Amniotic stem cell (primary cell): ENCODE measurements at regions not wholly inside any gene's neighbourhood (a gene's known extent, or its start where the extent isn't known, plus 50 kb on each side); places are given as distances from the start of the nearest gene placed in this dataset.
"Not testable (repeated sequence)": the region's sequence is repeated elsewhere in the genome, so short reads cannot be mapped to it uniquely, and the experiment has no call there.

Source experiments
- DNase-seq: peaks from one replicate; lab custom pipeline; 2025; lab: John Stamatoyannopoulos, UW

DNA sequence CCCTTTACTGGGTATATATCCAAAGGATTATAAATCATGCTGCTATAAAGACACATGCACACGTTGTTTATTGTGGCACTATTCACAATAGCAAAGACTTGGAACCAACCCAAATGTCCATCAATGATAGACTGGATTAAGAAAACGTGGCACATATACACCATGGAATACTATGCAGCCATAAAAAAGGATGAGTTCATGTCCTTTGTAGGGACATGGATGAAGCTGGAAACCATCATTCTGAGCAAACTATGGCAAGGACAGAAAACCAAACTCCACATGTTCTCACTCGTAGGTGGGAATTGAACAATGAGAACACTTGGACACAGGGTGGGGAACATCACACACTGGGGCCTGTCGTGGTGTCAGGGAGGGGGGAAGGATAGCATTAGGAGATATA lies 59.2 kb downstream of the CXorf49B start:
- not testable (repeated sequence) for DNase-seq

DNA sequence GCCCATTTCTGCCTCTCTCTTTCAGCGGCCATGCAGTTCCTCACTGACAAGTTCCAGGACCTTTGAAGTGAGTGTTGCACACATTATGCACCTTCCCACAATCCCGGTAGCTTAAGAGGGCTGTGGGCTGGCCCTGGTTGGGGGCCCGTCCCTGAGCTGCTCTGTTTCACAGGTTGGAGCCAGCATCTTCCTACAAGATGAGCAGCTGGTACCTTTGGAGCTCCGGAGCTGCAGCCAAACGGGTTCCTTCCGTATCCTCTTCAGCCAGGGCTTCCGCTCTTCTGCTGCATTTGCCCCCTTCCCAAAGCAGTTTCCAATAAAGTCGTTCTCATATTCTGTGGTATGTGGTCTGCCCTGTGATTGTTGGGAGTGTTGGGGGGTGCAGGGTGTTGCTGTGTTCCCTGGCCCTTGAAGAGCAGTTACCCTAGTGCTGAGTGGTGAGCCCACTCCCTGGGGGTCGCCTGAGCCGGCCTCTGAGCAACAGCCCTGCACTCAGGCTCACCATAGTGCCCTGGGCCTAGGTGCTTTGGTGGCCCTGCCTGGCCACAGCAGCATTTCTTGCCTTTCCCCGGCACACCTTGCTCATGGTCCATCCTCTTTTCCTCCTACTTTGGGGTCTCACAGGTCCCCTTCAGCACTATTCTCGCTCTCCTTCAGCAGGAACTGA lies 60.4 kb downstream of the CXorf49B start:
- DNase-seq: no peak

DNA sequence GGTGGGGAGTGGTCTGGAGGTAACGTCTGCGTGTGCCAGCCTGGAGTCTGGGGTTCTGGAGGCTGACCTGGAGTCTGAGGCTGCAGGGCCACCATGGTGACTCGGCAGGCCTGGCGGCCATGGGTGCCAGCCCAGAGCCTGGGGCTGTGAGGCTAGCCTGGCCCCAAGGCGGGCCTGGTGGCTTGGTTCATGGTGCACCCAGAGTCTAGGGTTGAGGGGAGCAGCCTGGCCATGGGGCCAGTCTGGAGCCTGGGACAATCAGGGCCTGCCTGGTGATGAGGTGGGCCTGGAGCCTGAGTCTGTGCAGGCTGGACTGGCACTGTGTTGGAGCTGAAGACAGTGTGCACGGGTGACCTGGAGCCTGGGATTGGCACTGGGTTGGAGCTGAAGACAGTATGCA lies 64.9 kb downstream of the CXorf49B start:
- no peak for DNase-seq

DNA sequence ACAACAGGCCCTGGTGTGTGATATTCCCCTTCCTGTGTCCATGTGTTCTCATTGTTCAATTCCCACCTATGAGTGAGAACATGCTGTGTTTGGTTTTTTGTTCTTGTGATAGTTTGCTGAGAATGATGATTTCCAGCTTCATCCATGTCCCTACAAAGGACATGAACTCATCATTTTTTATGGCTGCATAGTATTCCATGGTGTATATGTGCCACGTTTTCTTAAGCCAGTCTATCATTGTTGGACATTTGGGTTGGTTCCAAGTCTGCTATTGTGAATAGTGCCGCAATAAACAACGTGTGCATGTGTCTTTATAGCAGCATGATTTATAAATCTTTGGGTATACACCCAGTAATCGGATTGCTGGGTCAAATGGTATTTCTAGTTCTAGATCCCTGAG lies 72.6 kb upstream of the NHSL2 start:
- not testable (repeated sequence) for DNase-seq

DNA sequence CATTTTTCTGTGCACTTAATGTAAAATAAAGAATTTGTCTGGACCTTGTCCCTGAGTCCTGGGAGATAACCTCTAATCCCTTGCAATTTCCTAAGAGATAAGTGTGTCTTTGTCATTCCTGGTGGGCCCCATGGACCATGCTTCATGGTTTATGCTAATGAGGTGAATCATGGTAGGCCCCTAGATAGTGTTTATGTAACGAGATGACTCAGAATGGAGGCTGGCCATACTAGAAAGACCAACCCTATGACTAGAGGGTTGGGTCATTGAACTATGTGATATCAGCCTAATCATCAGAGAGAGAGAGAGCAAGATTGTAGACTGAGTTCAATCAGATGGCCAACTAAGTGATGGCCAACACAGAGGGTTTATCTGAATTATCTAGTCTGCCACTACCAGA lies 64.2 kb upstream of the NHSL2 start:
- DNase-seq: no peak

DNA sequence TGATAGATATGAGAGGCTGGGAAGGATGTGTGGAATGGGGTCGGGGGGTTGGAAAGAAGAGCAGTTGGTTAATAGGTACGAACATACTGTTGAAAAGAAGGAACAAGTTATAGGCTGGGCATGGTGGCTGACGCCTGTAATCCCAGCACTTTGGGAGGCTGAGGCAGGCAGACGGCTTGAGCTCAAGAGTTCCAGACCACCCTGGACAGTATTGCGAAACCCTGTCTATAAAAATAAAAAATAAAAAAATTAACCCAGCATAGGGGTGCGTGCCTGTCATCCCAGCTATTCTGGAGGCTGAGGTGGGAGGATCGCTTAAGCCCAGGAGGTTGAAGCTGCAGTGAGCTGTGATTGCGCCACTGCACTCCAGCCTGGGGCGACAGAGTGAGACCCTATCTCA lies 58.5 kb upstream of the NHSL2 start:
- no peak for DNase-seq

DNA sequence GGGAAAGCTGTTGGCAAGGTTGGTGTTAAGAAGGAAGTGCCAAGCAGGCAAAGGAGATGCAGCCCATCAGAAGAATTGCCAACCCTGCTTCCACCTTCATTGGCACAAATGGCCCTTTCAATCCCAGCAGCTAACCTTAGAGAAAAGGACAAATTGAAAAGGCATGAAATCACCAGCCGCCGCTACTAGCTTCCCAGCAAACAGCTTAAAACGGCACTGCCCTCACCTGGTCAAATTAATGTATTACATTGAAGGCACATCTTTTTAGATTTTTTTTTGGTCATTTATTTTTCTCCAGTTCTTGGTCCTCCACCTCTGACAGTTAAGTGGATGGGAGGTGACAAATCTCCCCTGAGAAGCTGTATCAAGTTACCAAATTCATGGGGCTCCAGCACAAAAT lies 51.0 kb upstream of the NHSL2 start:
- DNase-seq: peak; percentile 7
